GM10266 (cell line): ENCODE measurements at regions not wholly inside any gene's neighbourhood (a gene's known extent, or its start where the extent isn't known, plus 50 kb on each side); places are given as distances from the start of the nearest gene placed in this dataset.
A peak's percentile ranks its signal among the peaks of the same experiment; 100 is the strongest.

Source experiments
- DNase-seq: peaks from one replicate; pipeline ENCODE4 v3.0.0; 2012; ENCODE audit errors: extremely low spot score
- TF ChIP-seq, protein P1 (sequence below): IDR thresholded peaks from 2 replicates; pipeline ENCODE4 v1.5.1; 2012; ENCODE audit warnings: mild to moderate bottlenecking, low read depth; ENCODE audit not compliant: control insufficient read depth, insufficient read depth; ENCODE audit errors: missing control alignments

DNA sequence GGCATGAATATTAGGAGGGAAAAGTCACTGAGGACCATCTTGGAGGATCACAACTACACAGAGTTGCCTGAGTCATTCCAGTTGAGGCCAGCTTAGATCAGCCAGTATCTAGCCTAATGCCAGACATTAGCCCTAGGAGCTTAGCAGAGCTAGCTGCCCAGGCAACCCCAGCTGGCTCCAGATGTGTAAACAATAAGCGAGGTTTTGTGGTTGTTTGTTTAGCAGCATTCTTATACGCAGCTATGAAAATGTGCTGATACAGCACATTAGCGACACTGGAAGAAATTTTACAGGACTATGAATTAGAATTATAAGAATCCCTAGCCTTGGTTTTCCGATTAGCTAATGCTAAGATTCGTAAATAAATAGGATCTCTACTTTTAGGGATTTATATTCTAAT, 59.3 kb downstream of the BTBD3 start:
- DNase-seq: no peak
- TF ChIP-seq, protein P1, sequence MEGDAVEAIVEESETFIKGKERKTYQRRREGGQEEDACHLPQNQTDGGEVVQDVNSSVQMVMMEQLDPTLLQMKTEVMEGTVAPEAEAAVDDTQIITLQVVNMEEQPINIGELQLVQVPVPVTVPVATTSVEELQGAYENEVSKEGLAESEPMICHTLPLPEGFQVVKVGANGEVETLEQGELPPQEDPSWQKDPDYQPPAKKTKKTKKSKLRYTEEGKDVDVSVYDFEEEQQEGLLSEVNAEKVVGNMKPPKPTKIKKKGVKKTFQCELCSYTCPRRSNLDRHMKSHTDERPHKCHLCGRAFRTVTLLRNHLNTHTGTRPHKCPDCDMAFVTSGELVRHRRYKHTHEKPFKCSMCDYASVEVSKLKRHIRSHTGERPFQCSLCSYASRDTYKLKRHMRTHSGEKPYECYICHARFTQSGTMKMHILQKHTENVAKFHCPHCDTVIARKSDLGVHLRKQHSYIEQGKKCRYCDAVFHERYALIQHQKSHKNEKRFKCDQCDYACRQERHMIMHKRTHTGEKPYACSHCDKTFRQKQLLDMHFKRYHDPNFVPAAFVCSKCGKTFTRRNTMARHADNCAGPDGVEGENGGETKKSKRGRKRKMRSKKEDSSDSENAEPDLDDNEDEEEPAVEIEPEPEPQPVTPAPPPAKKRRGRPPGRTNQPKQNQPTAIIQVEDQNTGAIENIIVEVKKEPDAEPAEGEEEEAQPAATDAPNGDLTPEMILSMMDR: no peak

DNA sequence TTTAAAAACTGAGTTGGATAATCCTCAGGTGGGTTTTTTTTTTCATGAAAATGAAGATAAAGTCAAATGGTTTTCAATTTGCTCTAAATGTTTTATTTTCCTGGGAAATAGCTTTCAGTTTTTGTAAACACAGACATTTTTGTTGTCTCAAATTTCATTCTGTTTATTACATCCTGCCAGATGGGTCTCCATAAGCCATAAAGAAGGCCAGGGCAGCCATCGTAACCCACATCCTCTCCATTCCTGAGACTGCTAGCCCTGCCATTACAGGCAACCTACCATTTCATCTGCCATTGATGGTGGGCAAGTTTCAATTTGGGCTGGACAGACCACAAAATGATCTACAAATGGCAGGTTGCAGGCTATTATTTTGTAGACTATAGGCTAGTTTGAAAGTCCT, 60.8 kb downstream of the BTBD3 start:
- TF ChIP-seq, protein P1: no peak
- DNase-seq: no peak

DNA sequence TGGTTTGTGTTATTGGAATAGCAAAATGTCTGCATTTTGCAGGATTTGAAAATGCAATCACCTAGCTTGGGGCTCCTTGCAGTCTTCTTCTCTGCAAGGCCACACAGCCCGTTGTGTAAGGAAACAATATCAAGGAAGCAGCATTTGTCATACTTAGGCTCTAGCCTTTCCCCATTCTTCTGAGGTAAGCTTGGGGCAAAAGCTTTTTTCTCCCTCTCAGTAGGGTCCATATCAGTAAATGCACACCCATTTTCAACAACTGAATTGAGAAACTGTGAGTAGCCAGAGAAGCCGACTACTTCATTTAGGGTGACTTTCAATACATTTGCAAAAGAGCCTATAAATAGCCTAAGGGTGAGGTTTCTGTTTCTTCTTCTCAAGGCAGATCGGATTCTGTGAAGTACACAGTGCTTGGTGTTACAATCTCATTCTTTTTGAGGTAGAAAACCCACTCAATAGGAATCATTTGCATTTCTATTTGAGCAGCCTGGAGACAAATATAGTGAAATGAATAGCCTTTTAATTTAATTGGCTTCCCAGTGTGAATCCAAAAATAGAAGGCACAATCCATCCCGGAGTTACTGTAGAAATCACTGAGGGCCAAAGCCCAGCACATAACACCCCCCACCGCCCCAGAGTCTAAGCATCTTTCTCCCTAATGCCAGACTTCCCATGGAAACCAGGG, 61.8 kb downstream of the BTBD3 start:
- peak; percentile 21 for DNase-seq
- TF ChIP-seq, protein P1: no peak

DNA sequence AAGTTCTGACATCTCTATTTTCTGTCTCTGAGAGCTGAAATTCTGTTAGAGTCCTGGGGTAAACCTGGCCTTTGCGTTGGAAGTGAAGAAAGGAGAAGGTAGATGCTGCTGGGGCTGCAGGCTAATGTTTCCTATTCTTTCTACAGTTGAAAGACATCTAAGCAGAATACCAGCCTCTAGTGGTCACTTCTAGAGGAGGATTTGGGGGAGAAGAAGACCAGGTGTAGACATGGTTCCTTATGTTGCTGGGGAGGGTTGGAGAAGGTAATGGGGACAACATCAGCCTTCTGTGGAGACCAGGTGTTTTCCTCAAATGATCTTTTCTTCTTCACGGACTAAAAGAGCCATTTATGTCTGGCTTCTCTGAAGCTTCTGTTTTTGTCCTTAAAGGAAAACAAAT, 62.6 kb downstream of the BTBD3 start:
- DNase-seq: no peak
- TF ChIP-seq, protein P1: no peak

GRCh38 chr20:11981366-11981947, 63.8 kb downstream of the BTBD3 start:
- TF ChIP-seq, protein P1: no peak
- no peak for DNase-seq

DNA sequence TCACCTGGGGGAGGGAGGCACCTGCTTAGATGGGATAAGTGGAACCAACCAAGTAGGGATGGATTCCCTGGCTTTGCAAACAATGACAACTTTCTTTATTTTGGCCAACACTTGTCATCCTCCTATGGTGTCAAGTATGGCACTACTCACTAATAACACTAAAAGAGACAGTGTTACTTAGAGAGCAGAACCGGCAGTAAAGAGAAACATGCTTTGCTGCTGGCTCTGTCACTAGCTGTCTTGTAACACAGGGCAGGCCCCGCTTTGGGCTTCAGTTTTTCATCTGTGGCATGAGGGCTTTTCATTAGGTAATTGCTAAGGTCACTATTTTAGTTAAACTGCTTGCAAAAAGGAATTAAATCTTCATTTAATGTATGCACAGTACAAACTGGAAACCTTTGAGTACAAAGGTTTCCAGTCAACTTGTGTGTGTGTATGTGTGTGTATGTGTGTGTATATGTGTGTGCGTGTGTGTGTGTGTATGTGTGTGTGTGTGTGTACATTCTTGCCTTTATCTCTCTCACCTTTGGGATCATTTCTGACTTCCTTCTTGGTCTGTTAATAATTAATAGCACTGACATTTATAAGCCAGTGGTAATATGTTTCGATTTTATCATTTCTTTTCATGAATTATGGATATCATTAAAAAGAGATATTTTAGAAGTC, 64.7 kb downstream of the BTBD3 start:
- TF ChIP-seq, protein P1: no peak
- no peak for DNase-seq

- no peak for DNase-seq
- TF ChIP-seq, protein P1: no peak
Observed at GRCh38 chr20:11982955-11983470, 65.3 kb downstream of the BTBD3 start.
